GM21526 (cell line): ENCODE measurements at regions not wholly inside any gene's neighbourhood (a gene's known extent, or its start where the extent isn't known, plus 50 kb on each side); places are given as distances from the start of the nearest gene placed in this dataset.

ENCODE experiments used
- ATAC-seq: cut with Tn5 transposase; IDR thresholded peaks from one replicate; pipeline ENCODE4 v1.9.1; 2021; ENCODE audit warnings: moderate library complexity; ENCODE audit not compliant: unreplicated experiment, low FRiP score

GRCh38 chr9:90379771-90380170, 262.9 kb downstream of the DIRAS2 start:
- no peak for ATAC-seq

- no peak for ATAC-seq
Observed at GRCh38 chr9:90385146-90385545, 257.5 kb downstream of the DIRAS2 start.

- no peak for ATAC-seq
Observed at GRCh38 chr9:90393365-90394152, 249.1 kb downstream of the DIRAS2 start.

GRCh38 chr9:90394871-90395270, 247.8 kb downstream of the DIRAS2 start:
- no peak for ATAC-seq

GRCh38 chr9:90400091-90400490, 242.5 kb downstream of the DIRAS2 start:
- no peak for ATAC-seq

GRCh38 chr9:90408659-90409058, 234.0 kb downstream of the DIRAS2 start:
- ATAC-seq = no peak

GRCh38 chr9:90419221-90419851, 223.3 kb downstream of the DIRAS2 start:
- no peak for ATAC-seq

GRCh38 chr9:90420211-90420610, 222.4 kb downstream of the DIRAS2 start:
- no peak for ATAC-seq

GRCh38 chr9:90420768-90421513, 221.7 kb downstream of the DIRAS2 start:
- no peak for ATAC-seq

GRCh38 chr9:90421786-90422185, 220.8 kb downstream of the DIRAS2 start:
- no peak for ATAC-seq

GRCh38 chr9:90423661-90424193, 218.9 kb downstream of the DIRAS2 start:
- ATAC-seq = no peak

GRCh38 chr9:90428517-90428916, 214.1 kb downstream of the DIRAS2 start:
- no peak for ATAC-seq

- no peak for ATAC-seq
Observed at GRCh38 chr9:90432951-90433350, 209.7 kb downstream of the DIRAS2 start.

- ATAC-seq = no peak
Observed at GRCh38 chr9:90433398-90433941, 209.2 kb downstream of the DIRAS2 start.

- ATAC-seq = no peak
Observed at GRCh38 chr9:90441814-90442213, 200.8 kb downstream of the DIRAS2 start.

- no peak for ATAC-seq
Observed at GRCh38 chr9:90442723-90443122, 199.9 kb downstream of the DIRAS2 start.

- ATAC-seq = no peak
Observed at GRCh38 chr9:90444609-90445204, 197.9 kb downstream of the DIRAS2 start.

- no peak for ATAC-seq
Observed at GRCh38 chr9:90445391-90445790, 197.2 kb downstream of the DIRAS2 start.

- no peak for ATAC-seq
Observed at GRCh38 chr9:90446200-90446948, 196.2 kb downstream of the DIRAS2 start.

GRCh38 chr9:90447773-90448172, 194.9 kb downstream of the DIRAS2 start:
- no peak for ATAC-seq
